ENCODE measurements at regions not wholly inside any gene's neighbourhood (a gene's known extent, or its start where the extent isn't known, plus 50 kb on each side); places are given as distances from the start of the nearest gene placed in this dataset.

DNA sequence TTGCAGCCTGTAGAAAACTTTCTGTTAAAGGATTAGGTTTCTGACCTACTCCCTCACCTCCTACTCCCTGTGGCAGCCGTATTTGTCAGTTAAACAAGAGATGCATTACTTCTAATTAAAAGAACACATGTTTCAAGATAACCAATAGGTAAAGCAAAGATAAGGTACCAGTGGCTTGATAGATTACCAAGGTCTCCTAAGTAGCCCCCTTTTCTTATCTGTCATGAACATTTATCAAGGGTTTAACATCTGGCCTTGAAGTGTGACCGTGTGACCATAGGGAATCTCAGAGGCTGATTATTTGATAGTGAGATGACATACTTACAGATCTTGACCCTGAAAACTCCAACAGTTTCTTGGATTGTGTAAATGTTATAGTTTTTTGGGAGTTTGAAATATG is 764.0 kb upstream of the EDIL3 start:
- TF ChIP-seq EGR1 (IDR thresholded peaks at IDR 0.05) (no peak), EP300 (IDR thresholded peaks at IDR 0.05; ENCODE audit: borderline replicate concordance) (no peak), CREB1 (IDR thresholded peaks at IDR 0.05; ENCODE audit: low read depth) (no peak), CEBPB (IDR thresholded peaks at IDR 0.05) (no peak), YY1 (IDR thresholded peaks at IDR 0.05; ENCODE audit: low read depth) (no peak), NFIC (IDR thresholded peaks at IDR 0.05) (no peak), TEAD4 (IDR thresholded peaks at IDR 0.05) (no peak), TAF1 (IDR thresholded peaks at IDR 0.05; ENCODE audit: low read depth) (no peak), TCF12 (IDR thresholded peaks at IDR 0.05; ENCODE audit: low read depth) (no peak)
- TF ChIP-seq, protein P1, sequence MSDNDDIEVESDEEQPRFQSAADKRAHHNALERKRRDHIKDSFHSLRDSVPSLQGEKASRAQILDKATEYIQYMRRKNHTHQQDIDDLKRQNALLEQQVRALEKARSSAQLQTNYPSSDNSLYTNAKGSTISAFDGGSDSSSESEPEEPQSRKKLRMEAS (IDR thresholded peaks at IDR 0.05) = no peak
- TF ChIP-seq, protein P2, sequence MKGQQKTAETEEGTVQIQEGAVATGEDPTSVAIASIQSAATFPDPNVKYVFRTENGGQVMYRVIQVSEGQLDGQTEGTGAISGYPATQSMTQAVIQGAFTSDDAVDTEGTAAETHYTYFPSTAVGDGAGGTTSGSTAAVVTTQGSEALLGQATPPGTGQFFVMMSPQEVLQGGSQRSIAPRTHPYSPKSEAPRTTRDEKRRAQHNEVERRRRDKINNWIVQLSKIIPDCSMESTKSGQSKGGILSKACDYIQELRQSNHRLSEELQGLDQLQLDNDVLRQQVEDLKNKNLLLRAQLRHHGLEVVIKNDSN (IDR thresholded peaks at IDR 0.05) = no peak

DNA sequence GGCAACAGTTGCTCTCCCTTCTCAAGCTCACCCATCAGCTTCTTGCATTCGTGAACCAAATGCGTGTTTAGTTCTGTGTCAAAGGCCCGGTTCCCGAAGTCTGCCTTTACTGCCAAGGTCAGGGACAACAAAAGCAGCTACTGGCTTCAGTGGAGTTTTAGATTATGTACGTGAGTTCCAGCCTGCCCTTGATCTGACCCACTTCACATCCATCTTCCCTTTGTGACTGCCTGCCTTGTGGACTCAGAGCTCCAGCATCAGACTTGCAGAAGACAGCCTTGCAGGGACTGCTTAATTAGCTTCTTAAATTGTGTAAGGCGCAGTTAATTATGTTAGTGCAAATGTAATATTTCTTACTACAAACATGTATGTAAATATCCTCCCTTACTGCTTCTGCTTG is 774.7 kb upstream of the EDIL3 start:
- TF ChIP-seq, protein P2 (IDR thresholded peaks at IDR 0.05) = no peak
- TF ChIP-seq ZBTB7A (IDR thresholded peaks at IDR 0.05; ENCODE audit: low read depth) = no peak
- TF ChIP-seq EP300 (IDR thresholded peaks at IDR 0.05; ENCODE audit: borderline replicate concordance) = no peak
- TF ChIP-seq YY1 (IDR thresholded peaks at IDR 0.05; ENCODE audit: low read depth) = no peak
- no peak for TF ChIP-seq TAF1 (IDR thresholded peaks at IDR 0.05; ENCODE audit: low read depth)
- no peak for TF ChIP-seq TEAD4 (IDR thresholded peaks at IDR 0.05)
- TF ChIP-seq CEBPB (IDR thresholded peaks at IDR 0.05) = no peak

DNA sequence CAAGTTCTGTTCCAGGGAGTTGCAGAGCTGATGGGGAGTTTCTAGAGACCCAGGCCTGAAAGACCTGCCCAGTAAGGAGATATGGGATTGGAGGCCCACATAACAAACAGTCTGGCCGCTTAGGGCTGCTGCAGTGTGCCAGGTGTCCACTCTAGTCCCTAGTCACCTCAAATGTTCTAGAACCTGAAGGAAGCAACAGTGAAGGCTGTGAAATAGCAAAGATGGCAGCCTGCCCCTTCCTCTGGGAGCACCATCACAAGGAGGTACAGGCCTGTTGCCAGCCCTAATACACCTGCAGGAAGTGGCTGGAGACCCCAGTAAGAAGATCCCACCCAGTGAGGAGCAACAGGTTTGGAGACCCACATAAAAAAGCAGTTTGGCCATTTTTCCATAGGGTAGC is 783.8 kb upstream of the EDIL3 start:
- TF ChIP-seq FOXM1 (IDR thresholded peaks at IDR 0.05; ENCODE audit: borderline replicate concordance, low read depth) (no peak), NFIC (IDR thresholded peaks at IDR 0.05) (no peak), EP300 (IDR thresholded peaks at IDR 0.05; ENCODE audit: borderline replicate concordance) (no peak), EGR1 (IDR thresholded peaks at IDR 0.05) (no peak), TCF12 (IDR thresholded peaks at IDR 0.05; ENCODE audit: low read depth) (no peak), YY1 (IDR thresholded peaks at IDR 0.05; ENCODE audit: low read depth) (no peak), ZBTB7A (IDR thresholded peaks at IDR 0.05; ENCODE audit: low read depth) (no peak), CEBPB (IDR thresholded peaks at IDR 0.05) (no peak), RAD21 (IDR thresholded peaks at IDR 0.05; ENCODE audit: low read depth) (no peak), TAF1 (IDR thresholded peaks at IDR 0.05; ENCODE audit: low read depth) (no peak), CREB1 (IDR thresholded peaks at IDR 0.05; ENCODE audit: low read depth) (no peak), TEAD4 (IDR thresholded peaks at IDR 0.05) (no peak)
- TF ChIP-seq, protein P1 (IDR thresholded peaks at IDR 0.05) = no peak
- TF ChIP-seq, protein P3, sequence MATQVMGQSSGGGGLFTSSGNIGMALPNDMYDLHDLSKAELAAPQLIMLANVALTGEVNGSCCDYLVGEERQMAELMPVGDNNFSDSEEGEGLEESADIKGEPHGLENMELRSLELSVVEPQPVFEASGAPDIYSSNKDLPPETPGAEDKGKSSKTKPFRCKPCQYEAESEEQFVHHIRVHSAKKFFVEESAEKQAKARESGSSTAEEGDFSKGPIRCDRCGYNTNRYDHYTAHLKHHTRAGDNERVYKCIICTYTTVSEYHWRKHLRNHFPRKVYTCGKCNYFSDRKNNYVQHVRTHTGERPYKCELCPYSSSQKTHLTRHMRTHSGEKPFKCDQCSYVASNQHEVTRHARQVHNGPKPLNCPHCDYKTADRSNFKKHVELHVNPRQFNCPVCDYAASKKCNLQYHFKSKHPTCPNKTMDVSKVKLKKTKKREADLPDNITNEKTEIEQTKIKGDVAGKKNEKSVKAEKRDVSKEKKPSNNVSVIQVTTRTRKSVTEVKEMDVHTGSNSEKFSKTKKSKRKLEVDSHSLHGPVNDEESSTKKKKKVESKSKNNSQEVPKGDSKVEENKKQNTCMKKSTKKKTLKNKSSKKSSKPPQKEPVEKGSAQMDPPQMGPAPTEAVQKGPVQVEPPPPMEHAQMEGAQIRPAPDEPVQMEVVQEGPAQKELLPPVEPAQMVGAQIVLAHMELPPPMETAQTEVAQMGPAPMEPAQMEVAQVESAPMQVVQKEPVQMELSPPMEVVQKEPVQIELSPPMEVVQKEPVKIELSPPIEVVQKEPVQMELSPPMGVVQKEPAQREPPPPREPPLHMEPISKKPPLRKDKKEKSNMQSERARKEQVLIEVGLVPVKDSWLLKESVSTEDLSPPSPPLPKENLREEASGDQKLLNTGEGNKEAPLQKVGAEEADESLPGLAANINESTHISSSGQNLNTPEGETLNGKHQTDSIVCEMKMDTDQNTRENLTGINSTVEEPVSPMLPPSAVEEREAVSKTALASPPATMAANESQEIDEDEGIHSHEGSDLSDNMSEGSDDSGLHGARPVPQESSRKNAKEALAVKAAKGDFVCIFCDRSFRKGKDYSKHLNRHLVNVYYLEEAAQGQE (IDR thresholded peaks at IDR 0.05; ENCODE audit: low read depth) = no peak
- TF ChIP-seq, protein P2 (IDR thresholded peaks at IDR 0.05) = no peak

DNA sequence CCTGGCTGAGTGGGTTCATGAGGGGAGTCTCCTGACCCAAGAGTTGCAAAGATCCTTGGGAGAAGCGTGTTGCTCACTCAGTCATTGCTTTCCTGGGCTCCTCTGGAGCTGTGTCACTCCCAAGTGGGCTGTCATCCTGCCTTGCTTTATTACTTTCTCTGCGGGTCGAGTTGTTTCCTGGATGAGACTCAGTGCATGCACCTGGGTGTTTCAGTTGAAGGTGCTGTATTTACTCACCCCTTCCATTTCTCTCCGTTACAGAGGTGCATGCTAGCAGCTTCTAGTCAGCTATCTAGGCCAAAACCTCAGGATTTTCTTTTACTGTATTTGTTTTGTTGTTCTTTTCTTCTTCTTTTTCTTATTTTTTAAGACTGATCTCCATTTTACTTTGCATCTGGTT is 785.5 kb upstream of the EDIL3 start:
- no peak for TF ChIP-seq TAF1 (IDR thresholded peaks at IDR 0.05; ENCODE audit: low read depth)
- no peak for TF ChIP-seq CEBPB (IDR thresholded peaks at IDR 0.05)
- TF ChIP-seq CREB1 (IDR thresholded peaks at IDR 0.05; ENCODE audit: low read depth) = no peak
- TF ChIP-seq, protein P2 (IDR thresholded peaks at IDR 0.05) = no peak
- no peak for TF ChIP-seq TEAD4 (IDR thresholded peaks at IDR 0.05)

DNA sequence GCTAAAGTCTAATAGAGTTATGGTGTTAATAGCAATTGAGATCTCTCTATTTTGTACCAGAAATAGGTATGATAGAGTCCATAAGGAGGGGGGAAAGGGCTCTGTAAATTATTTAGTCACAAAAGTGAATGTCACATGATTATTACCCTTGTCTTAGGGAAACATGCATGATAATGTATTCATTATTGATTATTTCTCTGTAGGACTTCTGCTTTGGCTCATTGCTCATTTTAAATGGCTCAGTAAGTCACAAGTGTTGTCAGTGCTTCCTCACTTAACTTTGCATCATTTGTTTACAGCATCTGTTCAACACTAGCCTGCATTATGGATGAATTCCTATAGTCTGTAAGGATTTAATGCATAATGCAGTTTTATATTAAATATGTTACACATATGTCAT is 788.8 kb upstream of the EDIL3 start:
- TF ChIP-seq, protein P2 (IDR thresholded peaks at IDR 0.05) = no peak
- TF ChIP-seq, protein P3 (IDR thresholded peaks at IDR 0.05; ENCODE audit: low read depth) = no peak
- no peak for TF ChIP-seq FOXM1 (IDR thresholded peaks at IDR 0.05; ENCODE audit: borderline replicate concordance, low read depth)
- TF ChIP-seq TCF12 (IDR thresholded peaks at IDR 0.05; ENCODE audit: low read depth) = no peak
- no peak for TF ChIP-seq NFIC (IDR thresholded peaks at IDR 0.05)
- no peak for TF ChIP-seq CREB1 (IDR thresholded peaks at IDR 0.05; ENCODE audit: low read depth)
- no peak for TF ChIP-seq YY1 (IDR thresholded peaks at IDR 0.05; ENCODE audit: low read depth)
- no peak for TF ChIP-seq CEBPB (IDR thresholded peaks at IDR 0.05)
- TF ChIP-seq TAF1 (IDR thresholded peaks at IDR 0.05; ENCODE audit: low read depth) = no peak
- TF ChIP-seq RAD21 (IDR thresholded peaks at IDR 0.05; ENCODE audit: low read depth) = no peak
- no peak for TF ChIP-seq TEAD4 (IDR thresholded peaks at IDR 0.05)
- TF ChIP-seq, protein P1 (IDR thresholded peaks at IDR 0.05) = no peak
- no peak for TF ChIP-seq ZBTB7A (IDR thresholded peaks at IDR 0.05; ENCODE audit: low read depth)
- no peak for TF ChIP-seq EP300 (IDR thresholded peaks at IDR 0.05; ENCODE audit: borderline replicate concordance)
